ENCODE measurements at regions not wholly inside any gene's neighbourhood (a gene's known extent, or its start where the extent isn't known, plus 50 kb on each side); places are given as distances from the start of the nearest gene placed in this dataset.

DNA sequence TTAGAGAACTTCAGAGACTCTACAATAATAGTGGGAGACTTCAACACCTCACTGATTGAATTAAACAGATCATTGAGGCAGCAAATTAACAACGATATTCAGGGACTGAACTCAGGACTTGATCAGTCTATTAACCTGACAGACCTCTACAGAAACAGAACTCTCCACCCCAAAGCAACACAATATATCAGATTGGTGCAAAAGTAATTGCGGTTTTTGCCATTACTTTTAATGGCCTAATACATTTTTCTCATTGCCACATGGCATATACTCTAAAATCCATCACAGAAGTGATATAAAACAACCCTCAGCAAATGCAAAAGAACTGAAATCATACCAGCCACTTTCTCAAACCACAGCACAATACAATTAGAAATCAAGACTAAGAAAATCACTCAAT lies 298.1 kb upstream of the SGO1 start:
- Histone ChIP-seq H2AFZ (no peak overlapping the region), H3K36me3 (ENCODE audit: insufficient read depth) (0 out of 2 replicates have a peak, but pooled peaks cover 4% of the 10 kb centered on the region), H3F3A (replicated peaks; ENCODE audit: low read depth) (no peaks in the 10 kb centered on the region), H3K4me3 (no peak overlapping the region), H3K4me1 (ENCODE audit: insufficient read depth) (peaks cover 13% of the 10 kb centered on the region), H3K4me2 (no peak overlapping the region), H3K9me2 (ENCODE audit: insufficient read depth) (peaks cover 7% of the 10 kb centered on the region), H4K20me1 (replicated peaks; ENCODE audit: insufficient read depth) (no peaks in the 10 kb centered on the region), H3K79me2 (replicated peaks; ENCODE audit: insufficient read depth) (no peaks in the 10 kb centered on the region), H3K27ac (ENCODE audit: low read depth) (no peak overlapping the region), H3K27me3 (ENCODE audit: insufficient read depth) (no peaks in the 10 kb centered on the region)
- Mint-ChIP-seq H3K27ac (no peak overlapping the region), H3K9me3 (peaks cover 30% of the 10 kb centered on the region), H3K27me3 (ENCODE audit: insufficient read depth, low read depth, poor library complexity) (no peaks in the 10 kb centered on the region), H3K4me3 (no peak overlapping the region), H3K36me3 (ENCODE audit: low read depth) (peaks cover 26% of the 10 kb centered on the region), H3K4me1 (peaks cover 20% of the 10 kb centered on the region)
- no peak for DNase-seq (ENCODE audit: low spot score)
- TF ChIP-seq EZH2 (IDR thresholded peaks at IDR 0.05; ENCODE audit: low read depth, unreplicated experiment) (no peak), ZNF114 (CRISPR knock-in tag; IDR thresholded peaks at IDR 0.05) (no peak), JUNB (IDR thresholded peaks at IDR 0.05; ENCODE audit: unreplicated experiment) (no peak), POLR2AphosphoS5 (IDR thresholded peaks at IDR 0.05; ENCODE audit: low read depth) (no peak), NANOG (IDR thresholded peaks at IDR 0.05; ENCODE audit: borderline replicate concordance) (no peak), ZNF331 (CRISPR knock-in tag; IDR thresholded peaks at IDR 0.05; ENCODE audit: low read depth) (no peak), EZH2phosphoT487 (IDR thresholded peaks at IDR 0.05; ENCODE audit: unreplicated experiment) (no peak)
- TF ChIP-seq, protein P1, sequence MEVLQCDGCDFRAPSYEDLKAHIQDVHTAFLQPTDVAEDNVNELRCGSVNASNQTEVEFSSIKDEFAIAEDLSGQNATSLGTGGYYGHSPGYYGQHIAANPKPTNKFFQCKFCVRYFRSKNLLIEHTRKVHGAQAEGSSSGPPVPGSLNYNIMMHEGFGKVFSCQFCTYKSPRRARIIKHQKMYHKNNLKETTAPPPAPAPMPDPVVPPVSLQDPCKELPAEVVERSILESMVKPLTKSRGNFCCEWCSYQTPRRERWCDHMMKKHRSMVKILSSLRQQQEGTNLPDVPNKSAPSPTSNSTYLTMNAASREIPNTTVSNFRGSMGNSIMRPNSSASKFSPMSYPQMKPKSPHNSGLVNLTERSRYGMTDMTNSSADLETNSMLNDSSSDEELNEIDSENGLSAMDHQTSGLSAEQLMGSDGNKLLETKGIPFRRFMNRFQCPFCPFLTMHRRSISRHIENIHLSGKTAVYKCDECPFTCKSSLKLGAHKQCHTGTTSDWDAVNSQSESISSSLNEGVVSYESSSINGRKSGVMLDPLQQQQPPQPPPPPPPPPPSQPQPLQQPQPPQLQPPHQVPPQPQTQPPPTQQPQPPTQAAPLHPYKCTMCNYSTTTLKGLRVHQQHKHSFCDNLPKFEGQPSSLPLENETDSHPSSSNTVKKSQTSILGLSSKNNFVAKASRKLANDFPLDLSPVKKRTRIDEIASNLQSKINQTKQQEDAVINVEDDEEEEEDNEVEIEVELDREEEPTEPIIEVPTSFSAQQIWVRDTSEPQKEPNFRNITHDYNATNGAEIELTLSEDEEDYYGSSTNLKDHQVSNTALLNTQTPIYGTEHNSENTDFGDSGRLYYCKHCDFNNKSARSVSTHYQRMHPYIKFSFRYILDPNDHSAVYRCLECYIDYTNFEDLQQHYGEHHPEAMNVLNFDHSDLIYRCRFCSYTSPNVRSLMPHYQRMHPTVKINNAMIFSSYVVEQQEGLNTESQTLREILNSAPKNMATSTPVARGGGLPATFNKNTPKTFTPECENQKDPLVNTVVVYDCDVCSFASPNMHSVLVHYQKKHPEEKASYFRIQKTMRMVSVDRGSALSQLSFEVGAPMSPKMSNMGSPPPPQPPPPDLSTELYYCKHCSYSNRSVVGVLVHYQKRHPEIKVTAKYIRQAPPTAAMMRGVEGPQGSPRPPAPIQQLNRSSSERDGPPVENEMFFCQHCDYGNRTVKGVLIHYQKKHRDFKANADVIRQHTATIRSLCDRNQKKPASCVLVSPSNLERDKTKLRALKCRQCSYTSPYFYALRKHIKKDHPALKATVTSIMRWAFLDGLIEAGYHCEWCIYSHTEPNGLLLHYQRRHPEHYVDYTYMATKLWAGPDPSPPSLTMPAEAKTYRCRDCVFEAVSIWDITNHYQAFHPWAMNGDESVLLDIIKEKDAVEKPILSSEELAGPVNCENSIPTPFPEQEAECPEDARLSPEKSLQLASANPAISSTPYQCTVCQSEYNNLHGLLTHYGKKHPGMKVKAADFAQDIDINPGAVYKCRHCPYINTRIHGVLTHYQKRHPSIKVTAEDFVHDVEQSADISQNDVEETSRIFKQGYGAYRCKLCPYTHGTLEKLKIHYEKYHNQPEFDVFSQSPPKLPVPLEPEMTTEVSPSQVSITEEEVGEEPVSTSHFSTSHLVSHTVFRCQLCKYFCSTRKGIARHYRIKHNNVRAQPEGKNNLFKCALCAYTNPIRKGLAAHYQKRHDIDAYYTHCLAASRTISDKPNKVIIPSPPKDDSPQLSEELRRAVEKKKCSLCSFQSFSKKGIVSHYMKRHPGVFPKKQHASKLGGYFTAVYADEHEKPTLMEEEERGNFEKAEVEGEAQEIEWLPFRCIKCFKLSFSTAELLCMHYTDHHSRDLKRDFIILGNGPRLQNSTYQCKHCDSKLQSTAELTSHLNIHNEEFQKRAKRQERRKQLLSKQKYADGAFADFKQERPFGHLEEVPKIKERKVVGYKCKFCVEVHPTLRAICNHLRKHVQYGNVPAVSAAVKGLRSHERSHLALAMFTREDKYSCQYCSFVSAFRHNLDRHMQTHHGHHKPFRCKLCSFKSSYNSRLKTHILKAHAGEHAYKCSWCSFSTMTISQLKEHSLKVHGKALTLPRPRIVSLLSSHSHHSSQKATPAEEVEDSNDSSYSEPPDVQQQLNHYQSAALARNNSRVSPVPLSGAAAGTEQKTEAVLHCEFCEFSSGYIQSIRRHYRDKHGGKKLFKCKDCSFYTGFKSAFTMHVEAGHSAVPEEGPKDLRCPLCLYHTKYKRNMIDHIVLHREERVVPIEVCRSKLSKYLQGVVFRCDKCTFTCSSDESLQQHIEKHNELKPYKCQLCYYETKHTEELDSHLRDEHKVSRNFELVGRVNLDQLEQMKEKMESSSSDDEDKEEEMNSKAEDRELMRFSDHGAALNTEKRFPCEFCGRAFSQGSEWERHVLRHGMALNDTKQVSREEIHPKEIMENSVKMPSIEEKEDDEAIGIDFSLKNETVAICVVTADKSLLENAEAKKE (CRISPR knock-in tag; IDR thresholded peaks at IDR 0.05), result no peak
- TF ChIP-seq, protein P2, sequence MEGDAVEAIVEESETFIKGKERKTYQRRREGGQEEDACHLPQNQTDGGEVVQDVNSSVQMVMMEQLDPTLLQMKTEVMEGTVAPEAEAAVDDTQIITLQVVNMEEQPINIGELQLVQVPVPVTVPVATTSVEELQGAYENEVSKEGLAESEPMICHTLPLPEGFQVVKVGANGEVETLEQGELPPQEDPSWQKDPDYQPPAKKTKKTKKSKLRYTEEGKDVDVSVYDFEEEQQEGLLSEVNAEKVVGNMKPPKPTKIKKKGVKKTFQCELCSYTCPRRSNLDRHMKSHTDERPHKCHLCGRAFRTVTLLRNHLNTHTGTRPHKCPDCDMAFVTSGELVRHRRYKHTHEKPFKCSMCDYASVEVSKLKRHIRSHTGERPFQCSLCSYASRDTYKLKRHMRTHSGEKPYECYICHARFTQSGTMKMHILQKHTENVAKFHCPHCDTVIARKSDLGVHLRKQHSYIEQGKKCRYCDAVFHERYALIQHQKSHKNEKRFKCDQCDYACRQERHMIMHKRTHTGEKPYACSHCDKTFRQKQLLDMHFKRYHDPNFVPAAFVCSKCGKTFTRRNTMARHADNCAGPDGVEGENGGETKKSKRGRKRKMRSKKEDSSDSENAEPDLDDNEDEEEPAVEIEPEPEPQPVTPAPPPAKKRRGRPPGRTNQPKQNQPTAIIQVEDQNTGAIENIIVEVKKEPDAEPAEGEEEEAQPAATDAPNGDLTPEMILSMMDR (conservative IDR thresholded peaks at IDR 0.05; ENCODE audit: low read depth in 2 of 2), result no peak
- TF ChIP-seq, protein P3, sequence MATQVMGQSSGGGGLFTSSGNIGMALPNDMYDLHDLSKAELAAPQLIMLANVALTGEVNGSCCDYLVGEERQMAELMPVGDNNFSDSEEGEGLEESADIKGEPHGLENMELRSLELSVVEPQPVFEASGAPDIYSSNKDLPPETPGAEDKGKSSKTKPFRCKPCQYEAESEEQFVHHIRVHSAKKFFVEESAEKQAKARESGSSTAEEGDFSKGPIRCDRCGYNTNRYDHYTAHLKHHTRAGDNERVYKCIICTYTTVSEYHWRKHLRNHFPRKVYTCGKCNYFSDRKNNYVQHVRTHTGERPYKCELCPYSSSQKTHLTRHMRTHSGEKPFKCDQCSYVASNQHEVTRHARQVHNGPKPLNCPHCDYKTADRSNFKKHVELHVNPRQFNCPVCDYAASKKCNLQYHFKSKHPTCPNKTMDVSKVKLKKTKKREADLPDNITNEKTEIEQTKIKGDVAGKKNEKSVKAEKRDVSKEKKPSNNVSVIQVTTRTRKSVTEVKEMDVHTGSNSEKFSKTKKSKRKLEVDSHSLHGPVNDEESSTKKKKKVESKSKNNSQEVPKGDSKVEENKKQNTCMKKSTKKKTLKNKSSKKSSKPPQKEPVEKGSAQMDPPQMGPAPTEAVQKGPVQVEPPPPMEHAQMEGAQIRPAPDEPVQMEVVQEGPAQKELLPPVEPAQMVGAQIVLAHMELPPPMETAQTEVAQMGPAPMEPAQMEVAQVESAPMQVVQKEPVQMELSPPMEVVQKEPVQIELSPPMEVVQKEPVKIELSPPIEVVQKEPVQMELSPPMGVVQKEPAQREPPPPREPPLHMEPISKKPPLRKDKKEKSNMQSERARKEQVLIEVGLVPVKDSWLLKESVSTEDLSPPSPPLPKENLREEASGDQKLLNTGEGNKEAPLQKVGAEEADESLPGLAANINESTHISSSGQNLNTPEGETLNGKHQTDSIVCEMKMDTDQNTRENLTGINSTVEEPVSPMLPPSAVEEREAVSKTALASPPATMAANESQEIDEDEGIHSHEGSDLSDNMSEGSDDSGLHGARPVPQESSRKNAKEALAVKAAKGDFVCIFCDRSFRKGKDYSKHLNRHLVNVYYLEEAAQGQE (IDR thresholded peaks at IDR 0.05; ENCODE audit: unreplicated experiment), result no peak
- ATAC-seq, result no peak
